ENCODE measurements at regions not wholly inside any gene's neighbourhood (a gene's known extent, or its start where the extent isn't known, plus 50 kb on each side); places are given as distances from the start of the nearest gene placed in this dataset.

DNA sequence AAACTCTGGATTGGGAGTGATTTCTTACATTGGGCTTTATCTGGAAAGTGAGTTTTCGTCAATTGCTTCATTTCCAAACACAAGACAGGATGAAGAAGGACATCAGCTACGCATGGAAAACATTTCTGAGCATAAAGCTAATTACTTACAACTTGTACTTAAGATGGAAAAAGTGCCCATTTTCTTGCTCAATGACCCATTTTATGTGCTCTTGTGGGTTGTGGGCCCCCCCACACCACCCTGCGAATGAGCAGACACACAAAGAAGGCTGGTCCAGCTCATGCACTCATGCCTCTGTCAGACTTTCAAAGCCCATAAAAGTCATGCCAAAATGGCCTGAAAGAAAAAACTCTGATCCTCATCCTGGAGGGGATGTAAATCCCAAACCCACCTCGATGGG is 663.0 kb downstream of the AJAP1 start:
- no peaks in the 10 kb centered on the region for H3K4me1 ChIP-seq
- no peaks in the 10 kb centered on the region for H3K36me3 ChIP-seq
- TF ChIP-seq, protein P1, sequence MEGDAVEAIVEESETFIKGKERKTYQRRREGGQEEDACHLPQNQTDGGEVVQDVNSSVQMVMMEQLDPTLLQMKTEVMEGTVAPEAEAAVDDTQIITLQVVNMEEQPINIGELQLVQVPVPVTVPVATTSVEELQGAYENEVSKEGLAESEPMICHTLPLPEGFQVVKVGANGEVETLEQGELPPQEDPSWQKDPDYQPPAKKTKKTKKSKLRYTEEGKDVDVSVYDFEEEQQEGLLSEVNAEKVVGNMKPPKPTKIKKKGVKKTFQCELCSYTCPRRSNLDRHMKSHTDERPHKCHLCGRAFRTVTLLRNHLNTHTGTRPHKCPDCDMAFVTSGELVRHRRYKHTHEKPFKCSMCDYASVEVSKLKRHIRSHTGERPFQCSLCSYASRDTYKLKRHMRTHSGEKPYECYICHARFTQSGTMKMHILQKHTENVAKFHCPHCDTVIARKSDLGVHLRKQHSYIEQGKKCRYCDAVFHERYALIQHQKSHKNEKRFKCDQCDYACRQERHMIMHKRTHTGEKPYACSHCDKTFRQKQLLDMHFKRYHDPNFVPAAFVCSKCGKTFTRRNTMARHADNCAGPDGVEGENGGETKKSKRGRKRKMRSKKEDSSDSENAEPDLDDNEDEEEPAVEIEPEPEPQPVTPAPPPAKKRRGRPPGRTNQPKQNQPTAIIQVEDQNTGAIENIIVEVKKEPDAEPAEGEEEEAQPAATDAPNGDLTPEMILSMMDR (IDR thresholded peaks at IDR 0.05; ENCODE audit: borderline replicate concordance): no peak
- no peak overlapping the region for H3K4me3 ChIP-seq
- H3K27ac ChIP-seq (replicated peaks): no peak overlapping the region
- intact Hi-C loops (cut with micrococcal nuclease): no loop called here
- peaks cover 40% of the 10 kb centered on the region for H3K27me3 ChIP-seq (ENCODE audit: low read depth)
- H3K9me3 ChIP-seq (replicated peaks): peaks cover 20% of the 10 kb centered on the region
- no peak for DNase-seq

DNA sequence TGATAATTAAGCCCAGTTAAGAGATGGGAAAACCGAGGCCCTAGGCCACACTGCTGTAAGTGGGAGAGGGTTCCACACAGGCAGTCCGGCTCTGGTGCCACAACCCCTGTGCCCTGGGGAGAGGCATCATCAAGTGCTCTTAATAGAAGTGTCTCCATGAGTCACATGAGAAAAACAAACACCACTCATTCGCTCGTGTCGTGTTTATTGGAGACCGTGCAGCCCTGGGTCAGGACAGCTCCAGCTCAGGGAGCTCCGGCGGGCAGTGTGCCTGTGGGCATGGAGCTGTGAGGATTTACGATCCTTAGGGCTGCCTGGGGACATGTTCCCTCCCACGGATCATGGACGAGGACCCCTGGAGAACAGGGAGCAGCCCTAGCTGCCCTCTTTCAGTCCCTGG is 658.5 kb downstream of the AJAP1 start:
- Histone ChIP-seq H3K27me3 (ENCODE audit: low read depth) (peaks cover 84% of the 10 kb centered on the region), H3K4me1 (no peaks in the 10 kb centered on the region), H3K27ac (replicated peaks) (no peak overlapping the region), H3K4me3 (no peak overlapping the region), H3K36me3 (no peaks in the 10 kb centered on the region), H3K9me3 (replicated peaks) (no peaks in the 10 kb centered on the region)
- intact Hi-C loops (cut with micrococcal nuclease): no loop called here
- TF ChIP-seq, protein P1 (IDR thresholded peaks at IDR 0.05; ENCODE audit: borderline replicate concordance): no peak
- DNase-seq: no peak

DNA sequence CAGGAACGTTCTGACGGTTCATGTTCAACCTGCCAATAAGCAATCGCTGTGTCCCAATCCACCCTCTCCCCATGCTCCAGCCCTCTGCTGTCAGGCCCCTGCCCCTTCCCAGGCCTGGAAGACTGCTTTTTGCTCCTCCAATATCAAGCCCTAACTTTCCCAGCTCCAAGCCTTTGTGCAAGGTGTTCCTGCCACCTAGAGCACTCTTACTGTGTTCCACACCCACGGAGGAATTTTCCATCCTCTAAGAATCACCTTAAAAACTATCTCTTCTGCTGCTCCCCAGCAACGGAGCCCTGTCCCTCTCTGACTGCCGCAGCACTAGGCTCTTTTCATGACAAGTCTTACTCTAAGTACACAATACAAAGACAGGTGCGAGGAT is 657.9 kb downstream of the AJAP1 start:
- no peak for DNase-seq
- intact Hi-C loops (cut with micrococcal nuclease): no loop called here
- H3K36me3 ChIP-seq: no peaks in the 10 kb centered on the region
- no peak overlapping the region for H3K4me3 ChIP-seq
- TF ChIP-seq, protein P1 (IDR thresholded peaks at IDR 0.05; ENCODE audit: borderline replicate concordance): no peak
- peaks cover 85% of the 10 kb centered on the region for H3K27me3 ChIP-seq (ENCODE audit: low read depth)
- H3K9me3 ChIP-seq (replicated peaks): no peaks in the 10 kb centered on the region
- no peak overlapping the region for H3K27ac ChIP-seq (replicated peaks)
- H3K4me1 ChIP-seq: no peaks in the 10 kb centered on the region

DNA sequence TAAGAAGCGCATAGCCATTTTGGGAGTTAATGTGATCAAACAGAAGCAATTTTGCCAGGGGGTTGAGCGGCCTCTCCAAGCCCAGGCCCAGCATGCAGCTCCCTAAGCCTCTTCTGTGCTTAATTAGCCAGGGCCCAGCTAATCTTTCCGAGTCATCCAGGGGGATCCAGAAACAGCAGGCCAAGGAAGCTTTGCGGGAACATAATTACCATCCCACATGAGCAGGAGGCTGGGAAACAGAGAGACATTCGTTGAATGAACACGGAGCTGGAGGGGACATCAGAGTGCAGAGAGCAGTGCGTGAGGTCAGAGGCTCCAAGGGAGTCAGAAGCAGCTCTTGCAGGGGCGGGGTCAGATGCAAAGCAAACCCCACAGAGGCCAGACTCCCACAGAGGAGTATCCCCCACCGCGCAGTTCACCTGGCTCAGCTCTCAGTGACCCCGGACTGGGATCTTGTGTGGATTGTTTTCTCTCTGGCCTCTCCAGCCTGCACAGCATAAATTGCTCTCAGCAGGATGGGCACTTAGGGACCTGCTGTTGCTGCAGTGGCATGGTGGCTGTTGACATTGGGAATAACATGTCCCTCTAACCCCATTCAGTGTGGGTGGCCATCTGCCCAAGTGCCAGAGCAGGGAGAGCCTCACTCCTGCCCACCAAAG is 657.4 kb downstream of the AJAP1 start:
- intact Hi-C loops (cut with micrococcal nuclease): no loop called here

DNA sequence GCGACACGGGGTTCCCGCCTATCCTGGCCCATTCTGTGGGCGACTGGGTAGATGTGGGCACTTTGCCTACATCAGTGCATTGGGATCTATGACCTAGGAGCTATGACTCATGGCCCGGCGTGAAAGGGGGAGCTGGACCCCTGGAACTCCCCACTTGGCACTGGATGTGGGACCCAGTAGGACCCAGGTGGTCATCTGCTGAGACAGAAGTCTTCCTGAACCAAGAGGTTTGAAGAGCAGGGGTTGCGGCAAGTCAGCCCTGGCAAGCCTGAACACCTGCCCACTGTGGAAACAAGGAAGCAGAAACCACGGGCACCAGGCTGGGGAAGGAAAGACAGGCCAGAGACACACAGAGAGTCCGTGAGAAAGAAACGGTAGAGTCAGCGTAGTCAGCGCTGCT is 656.7 kb downstream of the AJAP1 start:
- H3K27me3 ChIP-seq (ENCODE audit: low read depth): peaks cover 86% of the 10 kb centered on the region

More for the DNA sequence above, 657.4 kb downstream of the AJAP1 start:
- Histone ChIP-seq H3K27ac (replicated peaks) (no peak overlapping the region), H3K4me3 (no peak overlapping the region), H3K9me3 (replicated peaks) (no peaks in the 10 kb centered on the region), H3K36me3 (no peaks in the 10 kb centered on the region), H3K27me3 (ENCODE audit: low read depth) (peaks cover 89% of the 10 kb centered on the region), H3K4me1 (no peaks in the 10 kb centered on the region)
- TF ChIP-seq, protein P1 (IDR thresholded peaks at IDR 0.05; ENCODE audit: borderline replicate concordance): no peak
- DNase-seq: no peak

More for the DNA sequence above, 656.7 kb downstream of the AJAP1 start:
- DNase-seq: no peak
- Histone ChIP-seq H3K4me3 (no peak overlapping the region), H3K27ac (replicated peaks) (no peak overlapping the region), H3K36me3 (no peaks in the 10 kb centered on the region), H3K9me3 (replicated peaks) (no peaks in the 10 kb centered on the region), H3K4me1 (no peaks in the 10 kb centered on the region)
- TF ChIP-seq, protein P1 (IDR thresholded peaks at IDR 0.05; ENCODE audit: borderline replicate concordance): no peak
- intact Hi-C loops (cut with micrococcal nuclease): no loop called here
